NCI-H1105 treated with DMSO at 0.1 percent for 48 hours (cell line): ENCODE measurements at regions not wholly inside any gene's neighbourhood (a gene's known extent, or its start where the extent isn't known, plus 50 kb on each side); places are given as distances from the start of the nearest gene placed in this dataset.
"Not testable (repeated sequence)": the region's sequence is repeated elsewhere in the genome, so short reads cannot be mapped to it uniquely, and the experiment has no call there.

Experiments
- DNase-seq: peaks from one replicate; lab custom pipeline; 2025; lab: John Stamatoyannopoulos, UW

DNA sequence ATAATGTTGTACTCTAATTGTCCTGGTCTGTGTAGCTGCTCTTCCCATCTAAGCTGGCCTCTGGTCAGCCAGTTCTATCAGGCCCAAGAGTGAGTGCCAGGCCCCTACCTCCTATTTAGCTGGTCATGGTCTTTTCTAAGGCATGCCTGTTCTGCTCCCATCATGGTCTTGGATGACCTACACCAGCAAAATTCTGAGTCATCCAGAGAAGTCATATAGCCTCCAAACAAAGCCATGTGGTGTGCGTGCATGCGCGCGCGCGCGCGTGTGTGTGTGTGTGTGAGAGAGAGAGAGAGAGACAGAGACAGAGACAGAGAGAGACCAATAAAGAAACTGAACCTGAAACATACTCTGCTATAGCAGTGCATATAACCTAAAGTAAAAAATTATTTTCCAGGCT, 254.4 kb downstream of the BRINP2 start:
- no peak for DNase-seq

DNA sequence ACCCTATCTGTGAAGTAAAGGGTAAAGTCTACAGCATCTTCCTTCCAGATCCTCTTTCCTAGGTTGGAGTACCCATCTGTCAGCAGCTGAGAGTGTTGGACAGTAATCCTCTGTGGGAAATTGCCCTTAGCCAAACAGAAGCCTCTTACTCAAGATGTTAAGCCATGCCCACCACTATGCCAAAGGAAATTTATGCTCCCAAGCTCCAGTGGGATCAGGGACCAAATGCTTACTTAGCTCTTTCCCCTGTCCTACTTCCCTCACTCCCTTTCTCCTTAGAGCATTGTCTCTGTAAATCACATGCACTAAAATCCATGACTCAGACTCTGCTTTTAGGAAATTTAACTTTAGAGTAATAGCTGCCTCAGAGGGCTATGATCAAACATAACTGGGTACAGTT, 254.0 kb downstream of the BRINP2 start:
- DNase-seq, result no peak

DNA sequence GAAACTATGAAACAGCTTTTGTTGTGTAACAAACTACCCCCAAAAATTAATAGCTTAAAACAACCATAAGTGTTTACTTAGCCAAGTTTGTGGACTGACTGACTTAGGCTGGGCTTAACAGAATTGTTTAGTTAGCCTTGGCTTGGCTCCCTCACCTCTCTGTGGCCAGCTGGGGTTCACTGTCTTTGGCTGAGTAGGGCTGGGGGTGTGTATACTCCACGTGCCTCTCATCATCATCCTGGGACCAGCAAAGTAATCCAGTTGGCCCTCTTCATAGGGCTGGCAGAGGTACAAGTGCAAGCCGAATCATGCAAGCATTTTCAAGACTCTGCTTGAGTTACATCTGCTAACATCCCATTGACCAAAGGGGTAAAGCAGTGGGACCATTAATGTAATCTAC, 252.3 kb downstream of the BRINP2 start:
- peak; percentile 93 for DNase-seq

DNA sequence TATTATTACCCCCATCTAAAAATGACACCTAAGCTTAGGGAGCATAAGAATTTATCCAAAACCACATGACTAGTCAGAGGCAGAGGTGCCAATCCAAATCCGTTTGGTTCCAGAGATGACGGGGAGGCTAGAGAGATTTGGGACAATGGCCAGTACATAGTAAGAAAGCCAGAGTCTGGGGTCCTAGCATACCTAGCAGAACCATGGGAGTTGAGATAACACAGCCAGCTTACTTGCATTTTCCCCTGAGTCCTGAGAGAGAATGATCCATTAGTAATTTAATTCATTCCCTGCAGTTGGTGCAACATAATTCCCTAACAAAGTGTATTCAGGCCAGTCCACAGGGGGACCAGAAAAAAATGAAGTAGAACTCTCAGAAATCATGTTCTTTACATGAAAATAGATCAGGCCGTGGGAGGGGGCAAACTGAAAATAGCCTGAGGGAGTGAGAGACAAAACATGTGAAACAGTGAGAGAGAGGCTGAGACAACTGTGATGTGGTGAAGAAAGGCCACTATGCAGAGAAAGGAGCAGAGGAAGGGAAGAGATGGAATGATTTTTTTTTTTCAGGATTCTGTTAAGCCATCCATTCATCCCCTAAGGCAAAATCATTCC, 243.3 kb downstream of the BRINP2 start:
- no peak for DNase-seq

DNA sequence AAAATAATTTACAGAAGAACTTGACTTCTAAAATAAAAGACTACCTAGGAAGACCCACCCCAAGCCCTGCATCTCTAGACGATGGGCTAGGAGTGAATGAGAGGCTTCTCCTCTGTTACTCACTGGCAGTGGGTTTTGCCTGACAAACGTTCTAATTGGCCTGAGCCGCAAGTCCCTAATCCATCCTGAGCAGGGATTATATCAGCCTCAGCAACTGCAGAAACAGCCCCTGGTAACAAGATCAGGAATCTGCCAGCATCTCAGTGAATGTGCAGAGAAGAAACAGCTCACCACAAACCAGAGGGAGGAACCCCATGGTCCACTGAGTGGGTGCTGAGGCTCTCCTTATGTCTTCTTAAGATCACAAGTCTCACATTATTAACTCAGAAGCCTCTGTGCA, 240.6 kb downstream of the BRINP2 start:
- DNase-seq, result no peak

DNA sequence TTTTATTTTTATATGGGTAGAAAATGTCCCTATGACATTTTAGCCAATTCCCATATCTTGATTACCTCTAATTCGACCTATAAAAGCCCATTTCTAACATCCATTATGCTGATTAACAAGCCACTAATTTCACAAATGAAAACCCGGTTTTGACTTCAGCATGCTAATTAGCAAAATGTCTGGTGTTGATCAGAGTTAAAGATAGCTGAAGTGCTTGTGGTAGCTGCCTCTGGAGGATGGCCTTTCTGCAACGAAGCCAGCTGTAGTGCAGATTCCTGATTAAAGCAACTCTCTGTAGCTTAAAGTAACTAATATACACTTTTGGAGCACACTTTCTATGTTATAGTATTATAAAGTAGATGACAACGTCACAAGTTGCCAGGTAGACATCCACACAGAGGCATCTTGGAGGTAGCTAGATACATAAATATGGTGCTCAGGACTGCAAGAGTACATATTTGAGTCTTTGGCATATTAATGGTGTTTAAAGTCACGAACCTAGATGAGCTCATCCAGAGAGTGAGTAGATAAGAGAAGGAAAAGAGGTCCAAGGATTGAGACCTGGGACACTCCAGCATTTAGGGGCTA, 239.5 kb downstream of the BRINP2 start:
- DNase-seq, result no peak

DNA sequence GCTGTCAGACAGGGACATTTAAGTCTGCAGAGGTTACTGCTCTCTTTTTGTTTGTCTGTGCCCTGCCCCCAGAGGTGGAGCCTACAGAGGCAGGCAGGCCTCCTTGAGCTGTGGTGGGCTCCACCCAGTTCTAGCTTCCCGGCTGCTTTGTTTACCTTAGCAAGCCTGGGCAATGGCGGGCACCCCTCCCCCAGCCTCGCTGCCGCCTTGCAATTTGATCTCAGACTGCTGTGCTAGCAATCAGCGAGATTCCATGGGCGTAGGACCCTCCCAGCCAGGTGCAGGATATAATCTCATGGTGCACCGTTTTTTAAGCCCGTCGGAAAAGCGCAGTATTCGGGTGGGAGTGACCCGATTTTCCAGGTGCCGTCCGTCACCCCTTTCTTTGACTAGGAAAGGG, 235.6 kb downstream of the BRINP2 start:
- DNase-seq, result not testable (repeated sequence)

DNA sequence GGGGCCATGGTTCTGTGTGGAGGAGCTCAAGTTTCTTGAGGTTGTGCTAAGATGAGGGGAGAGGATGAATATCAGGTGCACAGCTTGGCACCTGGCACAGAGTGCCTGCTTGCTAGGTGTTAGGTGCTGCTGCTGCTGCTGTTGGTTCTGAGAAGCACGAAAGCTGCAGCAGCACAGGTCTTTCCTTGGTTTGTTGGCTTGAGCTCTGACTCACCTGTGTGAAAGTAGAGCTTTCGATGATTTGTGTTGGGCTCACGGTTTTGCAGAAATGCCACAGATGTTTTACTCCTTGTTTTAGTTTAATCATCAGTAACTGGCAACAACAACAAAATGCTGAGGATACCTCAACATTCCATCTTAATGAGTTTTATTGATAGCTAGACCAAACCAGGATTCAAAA, 221.6 kb downstream of the BRINP2 start:
- no peak for DNase-seq

DNA sequence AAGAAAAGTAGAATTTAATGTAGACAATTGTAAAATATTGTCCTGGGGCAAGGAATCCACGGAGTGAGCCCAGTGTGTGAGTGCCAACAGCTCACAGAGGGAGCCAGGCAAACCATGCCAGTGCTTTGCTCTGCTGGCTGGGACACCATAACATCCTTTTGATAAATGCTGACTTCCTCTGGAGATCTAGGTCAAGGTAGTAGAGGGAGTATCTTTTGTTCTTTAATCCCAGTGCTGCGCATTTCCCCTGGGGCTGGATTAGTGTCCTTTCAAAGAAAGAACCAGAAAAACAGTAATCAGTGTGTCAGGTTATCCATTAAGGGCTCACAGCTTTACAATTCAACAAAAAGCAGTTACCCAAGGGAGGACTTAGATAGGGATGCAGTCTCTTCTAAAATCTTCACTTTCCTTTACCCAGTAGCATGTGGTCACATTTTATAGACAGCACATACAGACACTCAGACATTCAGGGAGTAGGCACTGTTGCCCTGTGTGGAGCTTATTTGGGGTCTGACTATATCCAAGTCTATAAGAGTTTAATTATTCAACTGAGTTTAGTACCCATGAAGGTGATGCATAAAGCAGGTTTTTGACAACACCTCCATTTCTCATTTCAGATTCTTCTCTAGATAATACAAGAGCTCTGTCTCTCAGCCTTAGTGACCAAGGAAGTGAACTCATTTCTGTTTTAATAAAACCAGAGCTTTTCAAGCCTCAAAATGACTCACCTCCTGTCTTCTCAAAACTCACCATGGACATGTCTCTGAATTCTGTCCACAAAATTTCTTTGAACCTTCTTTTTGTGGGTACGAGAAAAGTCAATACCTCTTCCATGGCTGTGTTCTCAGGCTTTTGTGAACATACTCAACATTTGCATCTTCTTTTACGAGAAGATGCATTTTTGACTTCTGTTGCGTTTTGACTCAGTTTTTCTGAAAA, 215.3 kb downstream of the BRINP2 start:
- no peak for DNase-seq

DNA sequence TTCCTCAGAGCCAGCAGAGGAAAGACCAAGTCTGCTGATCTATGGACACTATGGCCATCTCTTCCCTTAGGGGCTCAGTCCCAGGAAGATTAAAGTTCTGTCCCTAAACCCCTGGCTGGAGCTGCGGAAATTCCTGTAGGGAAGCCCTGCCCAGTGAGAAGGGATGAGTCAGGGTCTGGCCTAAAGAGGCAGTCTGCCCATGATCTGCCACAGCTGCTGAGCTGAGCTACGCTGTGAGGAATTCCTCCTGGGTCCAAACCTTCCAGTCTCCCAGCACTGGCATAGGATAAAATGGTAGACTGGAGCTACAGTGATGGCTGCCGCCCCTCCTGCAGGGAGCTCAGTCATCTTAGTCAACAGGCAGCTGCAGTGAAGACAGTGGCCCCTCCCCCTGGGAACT, 213.7 kb downstream of the BRINP2 start:
- no peak for DNase-seq

DNA sequence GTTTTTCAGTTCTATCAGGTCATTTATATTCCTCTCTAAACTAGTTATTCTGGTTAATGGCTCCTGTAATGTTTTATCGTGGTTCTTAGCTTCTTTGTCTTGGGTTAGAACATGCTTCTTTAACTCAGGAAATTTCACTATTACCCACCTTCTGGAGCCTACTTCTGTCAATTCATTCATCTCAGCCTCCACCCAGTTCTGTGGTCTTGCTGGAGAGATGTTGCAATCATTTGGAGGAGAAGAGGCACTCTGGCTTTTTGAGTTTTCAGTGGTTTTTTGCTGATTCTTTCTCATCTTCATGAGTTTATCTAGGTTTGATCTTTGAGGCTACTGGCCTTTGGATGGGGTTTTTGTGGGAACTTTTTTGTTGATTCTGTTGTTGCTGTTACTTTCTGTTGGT, 213.0 kb downstream of the BRINP2 start:
- DNase-seq, result no peak

DNA sequence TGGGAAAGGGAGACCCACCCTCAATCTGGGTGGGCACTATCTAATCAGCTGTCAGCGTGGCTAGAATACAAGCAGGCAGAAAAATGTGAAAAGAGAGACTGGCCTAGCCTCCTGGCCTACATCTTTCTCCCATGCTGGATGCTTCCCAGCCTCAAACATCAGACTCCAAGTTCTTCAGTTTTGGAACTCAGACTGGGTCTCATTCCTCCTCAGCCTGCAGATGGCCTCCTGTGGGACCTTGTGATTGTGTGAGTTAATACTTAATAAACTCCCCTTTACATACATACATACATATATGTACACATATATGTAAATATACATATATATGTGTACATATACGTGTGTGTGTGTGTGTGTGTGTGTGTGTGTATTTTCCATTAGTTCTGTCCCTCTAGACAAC, 207.1 kb downstream of the BRINP2 start:
- DNase-seq, result no peak

DNA sequence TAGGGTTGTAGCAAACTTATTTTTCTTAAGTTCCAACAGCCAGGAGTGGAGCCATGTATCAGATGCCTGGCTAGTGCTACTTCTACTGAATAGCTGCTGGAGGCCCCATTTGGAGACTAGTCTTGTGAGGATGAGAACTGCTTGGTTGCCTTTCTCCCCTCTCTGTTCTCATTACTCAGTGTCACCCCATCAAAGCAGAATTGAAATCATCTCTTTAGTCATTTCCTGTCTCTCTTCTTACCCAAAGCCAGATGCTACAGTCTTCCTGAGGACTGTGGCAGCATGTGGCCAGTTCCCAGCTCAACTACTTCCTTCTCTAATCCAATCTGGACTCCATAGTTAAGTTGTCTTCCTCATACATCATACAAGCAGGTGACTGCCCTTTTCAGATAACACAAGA, 197.5 kb downstream of the BRINP2 start:
- DNase-seq, result no peak

DNA sequence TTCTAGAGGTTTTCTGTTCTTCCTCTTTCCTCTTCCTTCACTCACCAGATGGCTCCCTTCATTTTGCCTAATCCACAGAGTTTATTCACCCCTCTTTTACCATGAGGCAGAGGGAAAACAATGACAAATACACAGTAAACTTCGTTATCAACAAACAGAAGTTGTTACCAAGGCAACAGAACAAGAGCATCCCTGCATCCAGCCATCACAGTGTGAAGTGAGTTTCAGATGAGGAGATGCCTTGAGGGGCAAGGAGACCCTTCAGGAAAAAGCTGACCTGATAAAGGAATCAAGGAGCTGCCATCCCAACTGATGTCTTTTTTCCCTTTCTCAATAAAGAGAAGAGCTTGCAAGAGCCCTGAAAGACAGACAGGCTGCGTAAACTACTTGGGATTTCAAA, 195.3 kb downstream of the BRINP2 start:
- DNase-seq, result no peak

DNA sequence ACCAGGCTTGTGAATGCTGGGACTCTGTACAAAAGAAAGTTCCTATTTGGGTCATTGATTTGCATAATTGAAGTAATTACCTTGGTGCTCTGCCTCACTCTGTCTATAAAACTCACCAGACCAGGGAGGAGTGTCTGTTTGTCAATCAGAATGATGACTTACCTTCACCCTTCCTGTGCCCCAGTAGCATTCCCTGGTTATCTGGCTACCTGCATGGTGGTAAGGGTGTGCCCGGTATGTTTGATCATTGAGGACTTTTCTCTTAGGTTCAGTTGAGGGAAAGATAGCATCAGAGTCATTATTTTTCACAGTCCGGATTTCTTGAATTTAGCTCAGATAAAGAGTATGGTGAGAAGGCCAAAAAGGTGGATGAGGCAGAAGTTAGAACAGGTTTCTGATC, 190.0 kb downstream of the BRINP2 start:
- no peak for DNase-seq

DNA sequence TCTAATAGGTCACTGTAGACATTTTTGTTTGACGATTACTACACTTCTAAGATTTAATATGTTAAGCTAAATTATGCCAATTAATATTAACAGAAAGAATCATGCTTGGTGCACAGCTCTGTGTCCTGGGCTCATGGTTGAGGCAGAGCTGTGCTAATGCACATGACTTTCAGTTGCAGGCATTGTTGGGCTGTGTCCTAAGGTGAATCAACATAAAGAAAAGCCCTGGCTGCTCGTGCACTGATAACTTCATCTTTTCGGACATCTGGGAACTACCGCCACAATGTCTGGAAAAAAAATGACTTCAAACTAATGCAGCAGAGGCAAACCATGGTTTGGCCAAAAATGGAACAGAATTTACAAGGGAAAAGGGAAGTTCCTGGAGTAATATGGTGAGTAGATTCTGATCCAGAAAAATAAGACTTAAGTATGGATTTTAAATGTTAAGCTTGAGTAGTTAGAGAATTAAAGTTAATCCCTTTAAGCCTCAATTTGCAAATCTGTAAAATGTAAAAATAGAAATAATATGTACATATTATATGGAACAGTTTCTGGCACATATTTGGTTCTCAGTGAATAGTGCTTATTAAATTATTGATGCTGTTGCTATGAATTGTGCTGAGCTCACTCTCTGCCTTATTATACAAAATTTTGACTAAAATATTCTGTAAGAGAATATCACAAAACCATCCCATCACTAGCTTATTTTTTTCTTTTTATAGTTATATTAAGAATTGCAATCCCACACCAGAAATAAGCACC, 186.1 kb downstream of the BRINP2 start:
- no peak for DNase-seq

DNA sequence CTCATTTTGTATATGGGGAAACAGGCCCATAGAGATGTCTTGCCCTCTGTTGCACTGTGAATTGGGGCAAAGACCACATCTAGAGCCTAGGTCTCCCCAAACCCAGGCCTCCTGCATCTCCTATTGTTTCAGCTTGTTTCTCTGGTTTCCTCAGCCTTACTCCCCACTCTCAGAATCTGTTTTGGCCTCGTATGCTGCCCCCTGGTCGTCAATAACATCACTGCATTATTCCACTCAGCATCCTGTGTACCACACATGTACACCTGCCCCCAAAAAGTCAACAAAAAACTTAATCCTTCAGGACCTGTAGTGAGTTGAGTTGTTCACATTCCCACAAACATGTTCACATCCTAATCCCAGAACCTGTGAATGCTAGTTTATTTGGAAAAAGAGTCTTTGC, 184.8 kb downstream of the BRINP2 start:
- DNase-seq, result no peak

DNA sequence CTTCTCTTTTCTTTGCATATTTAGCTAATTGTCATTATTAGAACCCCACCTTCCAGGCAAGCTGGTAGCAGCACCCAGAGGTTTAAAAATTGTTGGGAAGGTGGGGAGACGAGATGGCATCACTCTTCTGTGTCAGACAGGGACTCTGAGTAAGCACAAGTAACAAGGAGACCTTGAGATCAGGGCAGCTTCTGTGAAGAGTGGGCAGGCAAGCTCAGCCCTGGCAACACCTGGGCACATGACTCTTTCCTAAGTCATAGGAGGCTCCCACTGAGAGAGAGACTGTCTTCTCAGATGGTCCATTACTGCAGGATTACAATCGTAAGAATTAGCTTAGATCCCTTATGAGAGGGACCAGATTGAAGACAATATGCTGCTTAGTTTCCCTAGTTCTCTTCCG, 183.5 kb downstream of the BRINP2 start:
- no peak for DNase-seq

DNA sequence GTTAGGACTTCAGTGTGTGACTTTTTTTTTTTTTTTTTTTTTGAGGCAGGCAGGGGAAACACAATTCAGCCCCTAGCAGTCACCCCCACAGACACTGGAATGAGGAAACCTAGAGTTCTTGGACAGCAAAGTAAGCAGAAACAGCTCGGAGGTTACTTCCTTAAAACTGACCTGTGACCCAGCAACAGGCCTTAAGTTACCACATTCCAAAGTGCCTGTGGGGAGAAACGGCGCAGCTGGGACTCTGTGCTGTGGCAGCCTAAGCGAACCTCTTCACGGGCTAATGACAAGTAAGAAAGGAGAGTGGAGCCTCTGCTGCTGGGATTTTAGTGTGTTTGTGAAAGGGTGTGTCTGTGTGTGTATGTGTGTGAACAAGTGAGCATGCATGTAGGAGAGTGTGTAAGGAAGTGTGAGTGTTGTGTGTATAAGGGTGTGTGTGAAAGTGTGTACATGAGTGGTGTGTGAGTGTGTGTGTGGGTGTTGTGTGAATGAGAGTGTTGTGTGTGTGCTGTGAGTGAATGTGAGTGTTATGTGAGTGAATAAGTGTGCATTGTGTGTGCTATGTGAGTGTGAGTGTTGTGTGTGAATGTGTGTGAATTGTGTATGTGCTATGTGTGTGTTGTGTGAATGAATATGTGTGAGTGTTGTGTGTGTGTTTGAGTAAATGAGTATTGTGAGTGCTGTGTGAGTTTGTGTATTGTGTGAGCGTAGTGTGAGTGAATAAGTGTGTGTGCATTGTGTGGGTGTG, 180.8 kb downstream of the BRINP2 start:
- DNase-seq, result no peak

DNA sequence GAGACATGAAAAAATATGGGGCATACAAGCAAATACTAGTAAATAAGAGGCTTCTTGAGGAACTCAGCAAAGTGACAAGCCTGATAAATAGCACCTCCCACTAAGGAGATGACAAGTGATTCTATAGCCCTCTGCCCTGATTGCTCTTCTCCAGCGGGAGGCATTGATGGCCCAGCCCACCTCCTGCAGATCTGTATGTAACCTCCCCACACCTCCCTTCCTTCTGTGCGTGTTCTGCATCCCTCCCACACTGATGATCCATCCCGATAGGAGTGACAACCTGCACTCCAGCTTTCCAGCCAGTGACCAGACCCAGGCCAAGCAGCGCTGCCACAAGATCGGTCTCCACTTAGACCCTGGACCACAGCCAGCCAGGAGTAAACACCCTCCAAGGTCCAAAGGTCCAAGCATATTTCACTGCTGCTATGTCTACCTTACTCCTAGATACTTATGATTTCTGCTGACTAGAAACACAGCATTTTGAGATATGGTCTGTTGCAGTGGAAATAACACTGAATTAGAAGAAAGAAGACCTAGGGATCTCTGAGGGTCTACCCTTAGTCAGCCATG, 176.1 kb downstream of the BRINP2 start:
- no peak for DNase-seq

DNA sequence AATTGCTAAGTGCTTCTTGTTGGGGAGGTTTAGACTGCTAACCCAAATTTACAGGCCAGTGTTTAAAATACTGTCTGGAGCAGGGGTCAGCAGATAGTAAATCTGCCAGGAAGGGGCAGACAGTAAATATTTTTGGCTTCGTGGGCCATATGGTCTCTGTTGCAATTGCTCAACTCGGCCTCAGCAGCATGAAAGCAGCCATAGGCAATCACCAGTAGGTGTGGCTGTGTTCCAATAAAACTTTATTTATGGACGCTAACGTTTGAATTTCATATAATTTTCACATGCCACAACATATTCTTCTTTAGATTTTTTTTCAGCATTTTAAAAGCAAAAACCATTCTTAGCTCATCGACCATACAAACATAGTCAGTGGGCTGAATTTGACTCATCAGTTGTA, 172.7 kb downstream of the BRINP2 start:
- DNase-seq, result no peak
